HUDEP-2 (cell line): ENCODE measurements at regions not wholly inside any gene's neighbourhood (a gene's known extent, or its start where the extent isn't known, plus 50 kb on each side); places are given as distances from the start of the nearest gene placed in this dataset.

Experiments used
- DNase-seq, 76 experiments: peaks; one replicate each; lab custom pipeline; 2025; ENCODE audit not compliant: unreplicated experiment in 76 of 76; lab: John Stamatoyannopoulos, UW

- DNase-seq = no peak
These were observed 315.5 kb upstream of the ARID1B start for GRCh38 chr6:156461647-156462046.

- no peak for DNase-seq
These were observed 319.6 kb upstream of the ARID1B start for GRCh38 chr6:156457601-156458000.

DNA sequence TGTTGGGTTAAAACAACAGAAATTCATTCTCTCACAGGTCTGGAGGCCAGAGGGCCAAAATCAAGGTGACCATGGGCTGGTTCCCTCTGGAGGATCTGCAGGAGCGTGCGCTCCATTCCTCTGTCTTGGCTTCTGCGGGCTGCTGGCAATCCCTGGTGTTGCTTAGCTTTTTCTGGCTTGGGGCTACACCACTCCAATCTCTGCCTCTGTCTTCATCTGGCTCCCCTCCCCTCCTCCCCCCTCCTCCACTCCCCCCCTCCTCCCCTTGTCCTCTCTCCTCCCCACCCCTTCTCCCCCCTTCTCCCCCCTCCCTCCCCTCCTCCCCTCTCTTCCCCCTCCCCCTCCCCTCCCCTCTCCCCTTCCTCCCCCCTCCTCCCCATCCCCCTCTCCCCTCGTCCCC lies 321.3 kb upstream of the ARID1B start:
- DNase-seq = no peak

DNA sequence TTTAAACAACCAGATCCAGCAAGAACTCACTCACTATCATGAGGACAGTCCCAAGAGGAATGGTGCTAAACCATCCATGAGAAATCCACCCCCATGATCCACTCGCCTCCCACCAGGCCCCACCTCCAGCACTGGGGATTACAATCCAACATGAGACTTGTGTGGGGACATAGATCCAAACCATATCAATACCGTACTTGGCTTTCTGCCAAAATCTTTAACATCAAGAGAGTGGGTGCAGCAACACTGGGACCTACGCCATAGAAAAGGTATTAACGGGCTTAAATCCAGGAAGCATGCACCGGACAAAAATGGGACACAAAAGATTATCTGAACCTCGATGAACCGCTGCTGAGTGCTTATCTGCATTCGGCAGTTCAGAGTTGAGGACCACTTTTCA lies 322.3 kb upstream of the ARID1B start:
- DNase-seq = no peak

DNA sequence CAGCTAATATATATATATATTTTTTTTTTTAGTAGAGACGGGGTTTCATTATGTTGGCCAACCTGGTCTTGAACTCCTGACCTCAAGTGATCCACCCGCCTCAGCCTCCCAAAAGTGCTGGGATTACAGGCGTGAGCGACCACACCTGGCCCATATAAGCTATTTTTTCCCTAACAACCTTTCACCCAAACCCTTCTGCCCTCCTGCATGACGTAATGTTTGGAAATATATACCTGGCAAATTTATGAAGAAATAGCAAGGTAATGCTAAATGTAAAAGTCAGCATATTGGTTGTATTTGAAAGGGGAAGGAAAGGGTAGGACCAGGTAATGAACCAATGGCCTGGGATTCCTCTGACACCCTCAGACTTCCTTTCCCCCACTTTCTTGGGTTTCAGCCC lies 325.5 kb upstream of the ARID1B start:
- DNase-seq = no peak

- DNase-seq = no peak
These were observed 326.1 kb upstream of the ARID1B start for GRCh38 chr6:156451088-156451487.

- DNase-seq = no peak
These were observed 326.8 kb upstream of the ARID1B start for GRCh38 chr6:156450421-156450820.

DNA sequence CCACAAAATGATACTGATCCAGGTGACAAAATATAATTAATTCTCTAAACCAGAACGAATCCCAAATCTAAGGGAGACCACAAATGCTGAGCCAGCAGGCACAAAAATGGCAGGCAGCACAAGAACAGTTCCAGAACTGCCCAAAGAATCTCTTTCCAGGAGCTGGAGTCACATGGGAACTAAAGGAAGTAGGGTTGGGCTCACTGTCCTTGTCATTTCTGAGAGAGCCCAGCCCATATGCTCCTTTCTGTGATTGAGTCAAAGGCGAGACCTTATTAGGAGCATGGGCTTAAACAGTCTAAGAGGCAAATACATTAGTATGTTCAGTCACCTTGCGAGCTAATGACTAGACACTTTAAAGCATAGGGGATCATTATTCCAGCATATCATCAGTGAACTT lies 327.6 kb upstream of the ARID1B start:
- DNase-seq = no peak

DNA sequence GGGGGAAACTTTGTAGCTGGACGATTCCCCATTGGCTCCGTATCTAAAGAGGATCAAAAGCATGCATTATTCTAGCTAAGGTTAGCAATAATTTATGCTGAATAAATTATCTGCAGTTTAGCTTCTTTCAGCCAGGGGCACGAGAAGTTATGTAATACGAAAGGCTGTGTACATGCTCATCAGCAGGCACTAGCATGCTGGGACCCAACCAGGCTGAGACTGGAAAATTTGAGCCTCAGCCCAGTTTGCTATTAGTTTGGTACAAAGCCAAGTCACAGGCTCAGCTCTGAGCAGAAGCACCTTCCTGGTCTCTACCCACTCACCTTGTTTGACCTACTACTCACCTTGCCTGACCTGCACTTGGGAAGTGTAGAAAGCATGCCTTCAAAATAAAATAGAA lies 328.1 kb upstream of the ARID1B start:
- DNase-seq = peak in 1 of 76 experiments; percentile 12

DNA sequence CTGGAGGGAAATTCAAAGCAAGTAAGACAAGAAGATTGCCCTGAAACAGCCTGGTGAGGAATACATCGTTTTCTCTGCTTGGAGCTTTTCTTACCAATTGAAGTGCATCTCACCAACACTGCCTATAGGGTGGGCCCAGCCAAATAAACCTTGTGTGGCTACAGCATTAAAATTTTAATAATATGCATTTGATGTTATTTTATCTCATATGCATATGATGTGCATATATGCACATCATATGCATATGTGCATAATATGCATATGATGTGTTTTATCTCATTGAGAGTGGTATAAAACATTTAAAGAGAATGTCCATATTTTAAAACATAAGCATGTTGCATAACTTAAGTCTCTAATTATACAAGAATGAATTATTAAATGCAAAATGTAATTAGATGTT lies 328.6 kb upstream of the ARID1B start:
- no peak for DNase-seq

- DNase-seq = no peak
These were observed 336.5 kb upstream of the ARID1B start for GRCh38 chr6:156440688-156441087.

- no peak for DNase-seq
These were observed 338.7 kb upstream of the ARID1B start for GRCh38 chr6:156438350-156438923.

DNA sequence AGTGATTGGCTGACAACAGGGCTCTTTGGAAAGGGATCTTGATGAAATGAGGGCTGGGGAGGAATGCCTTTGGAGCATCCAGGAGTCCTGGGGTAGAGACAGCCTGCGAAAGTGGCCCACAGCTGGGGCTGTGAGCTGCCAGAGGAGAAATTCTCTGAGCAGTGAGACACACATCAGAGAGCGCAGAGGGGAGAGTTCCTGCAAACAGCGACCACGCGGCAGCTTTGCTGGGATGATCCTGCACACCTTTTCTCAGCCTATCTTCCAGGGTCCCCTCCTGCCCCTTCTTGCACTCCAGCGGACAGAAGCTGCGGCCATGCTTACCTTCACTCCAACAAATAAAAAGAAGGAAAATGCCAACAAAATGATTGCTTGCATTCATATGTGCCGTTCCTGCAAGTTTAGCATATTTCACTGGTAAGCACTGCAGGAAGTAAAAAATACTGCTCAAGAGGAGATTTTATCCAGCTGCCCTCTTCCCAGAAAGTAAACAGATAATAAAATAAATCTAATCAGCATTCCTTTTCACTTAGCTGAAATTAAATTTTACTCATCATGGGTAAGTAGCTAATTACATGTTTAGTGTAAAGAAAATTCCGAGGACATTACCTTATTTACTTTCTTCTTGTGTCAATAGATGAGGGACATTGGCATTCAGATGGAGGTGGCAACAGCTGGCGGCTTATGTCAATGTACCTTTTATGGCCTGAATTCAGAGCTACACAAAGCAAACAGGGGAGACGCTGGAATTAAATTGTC lies 339.9 kb upstream of the ARID1B start:
- DNase-seq = no peak

- no peak for DNase-seq
These were observed 342.4 kb upstream of the ARID1B start for GRCh38 chr6:156434795-156435190.

GRCh38 chr6:156434049-156434794 lies 343.0 kb upstream of the ARID1B start:
- DNase-seq = no peak

DNA sequence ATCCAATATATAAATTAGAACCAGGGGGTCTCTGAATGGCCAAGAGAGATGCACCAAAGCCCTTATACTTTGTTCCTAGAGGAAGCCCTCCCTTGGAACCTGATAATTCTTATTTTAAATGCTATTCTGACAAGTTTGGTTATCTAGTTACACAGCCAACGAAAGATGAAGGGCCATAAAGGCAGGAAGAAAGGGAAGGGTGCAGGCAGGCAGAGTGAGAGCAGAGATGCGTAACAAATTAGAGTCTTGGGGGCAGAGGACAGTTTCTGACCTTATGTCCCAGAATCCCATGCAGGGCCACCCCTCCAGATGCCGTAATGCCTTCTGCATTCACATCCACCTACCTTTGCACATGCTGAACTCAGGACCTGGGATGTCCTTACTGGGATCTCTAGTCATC lies 344.6 kb upstream of the ARID1B start:
- DNase-seq = no peak

DNA sequence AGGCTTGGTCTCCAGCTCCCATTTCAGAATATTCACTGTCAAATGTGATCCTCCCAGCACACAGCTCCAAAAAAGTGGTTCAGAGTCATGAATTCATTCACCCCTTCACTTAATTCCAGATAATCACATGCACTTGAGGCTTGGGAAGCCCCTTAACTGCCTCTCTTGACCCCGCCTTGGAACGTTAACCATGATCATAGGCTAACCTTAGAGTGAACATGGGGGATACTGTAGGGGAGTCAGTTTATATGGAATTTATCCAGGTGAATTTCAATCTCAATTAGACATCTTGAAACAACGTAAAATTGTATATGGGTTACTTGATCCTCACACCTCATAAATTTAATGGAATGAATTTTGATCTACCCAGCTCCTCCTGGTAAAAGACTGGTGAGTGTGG lies 346.8 kb upstream of the ARID1B start:
- no peak for DNase-seq

DNA sequence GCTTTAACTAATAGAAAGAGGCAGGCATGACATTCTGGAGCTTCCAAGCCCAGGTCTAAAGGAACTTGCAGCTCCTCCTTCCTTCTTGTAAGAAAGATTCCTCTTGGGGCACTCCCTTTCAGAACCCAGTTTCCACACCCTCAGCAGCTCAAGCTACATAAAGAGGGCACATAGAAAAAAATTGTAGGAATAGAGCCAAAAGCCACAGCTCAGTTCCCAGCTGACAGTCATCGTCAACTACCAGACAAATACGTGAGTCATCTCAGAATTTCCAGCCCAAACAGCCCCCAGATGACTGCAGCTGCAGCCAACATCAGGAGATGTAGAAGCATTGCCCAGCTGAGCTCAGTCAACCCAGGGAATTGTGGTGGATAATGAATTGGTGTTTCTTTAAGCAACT lies 349.8 kb upstream of the ARID1B start:
- peak in 6 of 76 experiments; percentile 5 to 64 (median 34) for DNase-seq

- DNase-seq = no peak
These were observed 351.7 kb upstream of the ARID1B start for GRCh38 chr6:156425359-156426020.

DNA sequence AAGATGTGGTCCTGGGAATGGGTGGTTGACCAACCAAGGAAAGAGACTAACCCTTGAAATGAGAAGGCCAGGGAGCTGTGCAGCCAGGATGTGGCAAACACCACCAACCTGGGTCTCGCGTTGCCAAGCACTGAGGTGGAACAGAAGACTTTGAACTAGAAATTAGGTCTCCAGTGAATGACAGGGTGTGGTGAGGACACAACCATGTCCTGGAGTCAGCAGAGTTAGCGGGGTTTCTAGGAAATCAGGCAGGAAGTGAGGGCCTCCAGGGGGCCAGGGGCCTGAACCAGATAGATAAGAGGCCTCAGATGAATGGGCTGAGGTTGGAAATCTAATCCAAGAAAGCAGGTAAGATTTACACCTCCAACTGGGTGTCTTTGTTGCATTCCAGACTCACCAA lies 353.3 kb upstream of the ARID1B start:
- DNase-seq = no peak

GRCh38 chr6:156423075-156423474 lies 354.1 kb upstream of the ARID1B start:
- DNase-seq = no peak
